ENCODE measurements at regions not wholly inside any gene's neighbourhood (a gene's known extent, or its start where the extent isn't known, plus 50 kb on each side); places are given as distances from the start of the nearest gene placed in this dataset.
"Not testable (repeated sequence)": the region's sequence is repeated elsewhere in the genome, so short reads cannot be mapped to it uniquely, and the experiment has no call there.

- POLR2A ChIA-PET (ENCODE audit: unreplicated experiment); H4K20me1 ChIP-seq (ENCODE audit: insufficient read depth, low read length); H3K9me1 ChIP-seq (ENCODE audit: insufficient read depth, low read length); H2BK120ac ChIP-seq (ENCODE audit: low read depth, low read length); H4K8ac ChIP-seq (ENCODE audit: low read depth in 2 of 2, low read length in 2 of 2); H3K27ac ChIP-seq (ENCODE audit: insufficient read depth, low read length); H3K4ac ChIP-seq (ENCODE audit: low read depth, low read length); H2AFZ ChIP-seq (replicated peaks; ENCODE audit: low read length, poor library complexity); H2BK15ac ChIP-seq (ENCODE audit: low read depth, low read length); H3K27me3 ChIP-seq (ENCODE audit: control insufficient read depth, insufficient read depth, low read length); H3K9me3 ChIP-seq (ENCODE audit: control insufficient read depth, insufficient read depth, low read length); H3K23ac ChIP-seq (ENCODE audit: low read depth, low read length); DNase-seq; H3K56ac ChIP-seq (ENCODE audit: extremely low read depth, insufficient read depth, low read length); H3K4me3 ChIP-seq (ENCODE audit: insufficient read depth, low read depth, low read length); in situ Hi-C loops (cut with MboI; ENCODE audit: low sequenced_read_pairs); H4K5ac ChIP-seq (ENCODE audit: low read depth, low read length); H3K14ac ChIP-seq (replicated peaks; ENCODE audit: low read depth, low read length); H2BK5ac ChIP-seq (ENCODE audit: low read depth, low read length, poor library complexity, severe bottlenecking); H4K91ac ChIP-seq (ENCODE audit: insufficient read depth, low read depth, low read length); CTCF ChIA-PET; H3K4me2 ChIP-seq (ENCODE audit: low read depth, low read length); H2BK20ac ChIP-seq (ENCODE audit: low read depth, low read length); BruUV-seq (replicated peaks); H3K4me1 ChIP-seq (ENCODE audit: control insufficient read depth, insufficient read depth, low read length); H2AK9ac ChIP-seq (replicated peaks; ENCODE audit: low read depth, low read length, poor library complexity); H3K36me3 ChIP-seq (ENCODE audit: control insufficient read depth, insufficient read depth, low read length); dilution Hi-C loops (cut with HindIII; ENCODE audit: low sequenced_read_pairs, unreplicated experiment); intact Hi-C loops (cut with micrococcal nuclease); H3K9ac ChIP-seq (ENCODE audit: low read depth, low read length); ATAC-seq (ENCODE audit: low read depth); H2AK5ac ChIP-seq (ENCODE audit: low read depth, low read length); H3K79me1 ChIP-seq (ENCODE audit: low read depth in 1 of 2, low read length in 2 of 2); H3K18ac ChIP-seq (ENCODE audit: low read depth, low read length): not testable (repeated sequence)
- 65% methylated on average over 1 of the region's 2 CpGs; no CpG with 5 or more reads in 1 of the 2 experiments for WGBS, 2 experiments (ENCODE audit: extremely low coverage in 2 of 2, insufficient read length in 1 of 2)
These were observed 639.2 kb upstream of the RBFOX1 start for GRCh38 chr16:6693418-6693817.
